ENCODE measurements at regions not wholly inside any gene's neighbourhood (a gene's known extent, or its start where the extent isn't known, plus 50 kb on each side); places are given as distances from the start of the nearest gene placed in this dataset.

- DNase-seq, result no peak
Observed at GRCh38 chr5:173785866-173786265, 102.3 kb upstream of the CPEB4 start.

DNA sequence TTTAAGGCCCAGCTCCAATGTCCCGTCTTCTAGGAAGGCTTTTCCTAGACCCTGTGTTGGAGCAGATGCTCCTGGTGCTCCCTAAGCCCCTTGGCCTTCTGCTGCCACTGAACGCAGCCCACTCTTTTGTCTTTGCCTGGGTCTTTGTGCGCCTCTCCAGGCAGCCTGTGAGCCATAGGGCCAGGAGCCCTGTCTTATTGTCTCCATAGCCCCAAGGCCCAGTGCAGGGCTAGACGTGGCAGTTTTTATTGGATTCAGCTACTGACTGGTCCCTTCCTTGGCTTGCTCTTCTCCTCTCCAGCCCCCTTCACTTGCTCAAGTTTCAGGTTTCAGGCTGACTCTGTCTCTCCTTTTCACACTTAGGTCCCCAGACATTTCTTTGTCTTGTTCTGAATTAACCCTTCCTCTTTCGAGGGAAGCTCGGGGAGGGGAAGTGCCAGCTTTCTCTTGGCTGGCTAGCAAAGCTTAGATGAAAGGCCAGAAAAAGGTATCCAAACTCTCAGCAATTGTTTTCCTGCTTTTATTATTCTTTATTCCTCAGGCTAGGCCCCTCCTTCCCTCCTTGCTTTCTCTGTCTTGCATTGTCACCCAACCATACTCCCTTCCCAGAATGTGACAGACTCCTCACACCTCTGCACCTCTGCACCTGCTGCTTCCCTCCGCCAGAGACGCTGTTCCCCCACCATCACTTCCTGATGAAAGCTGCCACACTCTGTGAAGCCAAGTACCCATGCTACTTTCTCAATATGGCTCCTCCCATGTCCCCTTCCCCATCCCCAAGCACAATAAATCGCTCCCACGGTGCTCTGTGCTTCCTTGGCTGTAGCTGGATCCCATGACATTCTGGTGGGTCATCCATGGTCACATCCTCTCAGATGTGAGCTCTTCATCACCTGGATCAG is 101.6 kb upstream of the CPEB4 start:
- no peak for DNase-seq

GRCh38 chr5:173789031-173789920 is 98.9 kb upstream of the CPEB4 start:
- DNase-seq, result no peak

DNA sequence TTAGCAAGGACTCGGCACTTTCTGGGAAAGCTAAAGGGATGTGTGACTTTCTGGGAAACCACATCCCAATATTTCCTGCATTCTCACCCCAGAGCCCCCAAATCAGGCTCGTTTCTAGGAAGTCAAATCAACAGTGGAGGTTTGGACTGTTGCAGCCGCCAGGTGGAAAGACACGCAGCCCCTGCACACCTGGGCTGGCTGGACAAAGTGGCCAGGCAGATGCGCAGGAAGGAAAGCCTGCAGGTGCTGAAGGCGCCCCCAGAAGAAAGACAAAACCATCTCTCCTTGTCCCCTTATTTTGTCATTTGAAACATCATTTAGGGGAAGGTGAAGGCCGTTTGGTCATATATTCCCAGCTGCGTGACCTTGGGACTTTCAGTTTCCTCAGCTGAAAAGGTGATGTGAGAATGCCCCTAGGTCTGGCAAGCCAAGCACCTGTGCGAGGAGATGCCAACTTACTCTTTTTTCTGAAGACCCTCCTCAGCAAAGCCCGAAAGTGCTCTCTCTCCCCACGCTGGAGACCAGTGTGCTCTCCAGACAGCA is 97.9 kb upstream of the CPEB4 start:
- no peak for DNase-seq

DNA sequence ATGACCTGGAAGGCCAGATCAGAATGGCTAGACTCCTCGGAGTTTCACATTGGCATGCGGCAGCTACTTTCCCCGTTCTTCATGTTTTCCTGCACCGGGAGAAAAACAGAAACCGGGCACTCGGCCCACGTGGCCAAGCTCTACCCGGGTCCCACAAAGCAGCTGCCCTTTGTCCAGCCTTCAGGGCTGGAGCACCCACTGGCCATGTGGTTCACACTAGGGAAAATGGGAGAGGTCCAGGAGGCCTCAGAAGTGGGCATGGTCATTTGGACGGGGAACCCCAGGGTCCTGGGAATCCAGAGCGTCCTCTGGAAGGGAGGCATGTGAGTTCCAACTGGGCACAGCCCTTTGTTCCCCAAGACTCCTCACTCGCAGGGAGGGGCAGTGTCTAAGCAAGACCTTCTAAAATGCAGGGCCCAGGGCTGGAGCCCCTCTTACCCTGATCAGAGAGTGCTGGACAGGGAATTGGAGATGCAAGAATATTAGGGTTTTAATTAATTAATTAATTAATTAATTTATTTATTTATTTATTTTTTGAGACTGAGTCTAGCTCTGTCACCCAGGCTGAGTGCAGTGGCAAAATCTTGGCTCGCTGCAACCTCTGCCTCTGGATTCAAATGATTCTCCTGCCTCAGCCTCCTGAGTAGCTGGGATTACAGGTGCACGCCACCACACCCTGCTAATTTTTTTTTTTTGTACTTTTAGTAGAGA is 97.2 kb upstream of the CPEB4 start:
- DNase-seq, result no peak

DNA sequence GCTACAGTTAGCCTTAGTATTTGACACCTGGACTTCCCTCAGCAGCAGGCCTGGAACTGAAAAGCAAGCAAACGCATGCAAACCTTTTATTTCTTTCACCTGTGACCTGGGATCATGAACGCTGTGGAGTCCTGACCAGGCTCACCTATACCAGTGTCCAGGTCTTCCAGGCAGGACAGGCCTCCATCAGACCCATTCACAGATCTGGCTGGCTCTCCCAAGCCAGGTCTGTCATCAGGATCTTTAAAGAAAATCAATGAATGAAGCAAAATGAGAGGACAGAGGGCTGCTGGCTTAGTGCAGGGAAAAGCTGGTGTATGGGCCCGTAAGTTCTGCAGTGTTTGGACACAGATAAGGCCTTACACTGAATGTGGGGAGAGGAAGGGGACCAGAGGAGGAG is 96.3 kb upstream of the CPEB4 start:
- DNase-seq, result no peak

DNA sequence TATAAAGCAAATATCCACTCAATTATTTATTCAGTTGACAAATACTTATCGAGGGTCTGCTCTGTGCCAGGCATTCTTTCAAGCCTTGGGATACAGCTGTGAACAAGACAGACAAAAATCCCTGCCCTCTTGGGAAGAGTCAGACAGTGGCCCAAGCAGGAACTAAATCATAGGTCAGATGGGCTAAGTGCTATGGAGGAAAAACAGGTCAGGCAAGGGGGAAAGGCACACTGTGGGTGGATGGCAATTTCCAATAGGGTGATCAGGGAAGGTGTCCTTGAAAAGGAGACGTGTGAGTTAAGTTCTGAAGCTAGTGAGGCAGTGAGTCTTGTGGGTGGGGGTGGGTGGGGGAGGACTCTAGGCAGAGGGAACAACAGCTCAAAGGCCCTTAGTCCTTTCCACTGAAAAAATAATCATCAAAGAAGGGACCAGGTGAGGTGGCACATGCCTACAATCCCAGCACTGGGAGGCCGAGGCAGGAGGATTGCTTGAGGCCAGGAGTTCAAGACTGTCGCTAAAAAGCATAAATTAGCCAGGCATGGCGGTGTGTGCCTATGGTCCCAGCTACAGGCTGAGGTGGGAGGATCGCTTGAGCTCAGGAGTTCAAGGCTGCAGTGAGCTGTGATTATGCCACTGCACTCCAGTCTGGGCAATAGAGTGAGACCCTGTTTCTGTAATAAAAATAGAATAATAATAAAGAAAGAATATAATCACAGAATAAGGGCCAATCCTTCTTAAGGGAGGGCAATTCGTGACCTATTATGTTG is 95.2 kb upstream of the CPEB4 start:
- DNase-seq, result no peak

- no peak for DNase-seq
Observed at GRCh38 chr5:173793648-173794548, 94.3 kb upstream of the CPEB4 start.

DNA sequence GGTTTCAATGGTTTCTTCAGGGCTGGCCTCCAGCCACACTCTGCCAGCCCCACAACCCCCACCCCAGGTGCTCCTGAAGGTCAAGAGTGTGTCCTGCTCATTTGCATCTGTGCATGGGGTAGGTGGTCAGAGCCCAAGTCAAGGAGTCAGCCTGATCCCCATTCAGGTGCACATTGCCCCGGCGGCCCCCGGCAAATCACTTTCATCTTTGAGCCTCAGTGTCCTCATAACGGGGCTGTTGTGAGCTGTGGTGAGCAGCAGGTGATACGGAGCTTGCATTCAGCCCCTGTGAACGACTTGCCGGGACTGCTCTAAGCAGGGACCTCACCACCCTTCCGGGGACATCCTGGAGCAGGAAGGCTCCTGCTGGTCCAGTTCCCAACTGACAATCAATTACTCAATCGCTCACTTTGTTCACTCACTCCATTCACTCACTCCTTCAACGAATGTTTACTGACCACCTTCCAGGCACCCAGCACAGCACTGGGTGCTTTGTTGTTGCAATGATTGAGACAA is 93.2 kb upstream of the CPEB4 start:
- no peak for DNase-seq

- no peak for DNase-seq
Observed at GRCh38 chr5:173795601-173796000, 92.5 kb upstream of the CPEB4 start.

DNA sequence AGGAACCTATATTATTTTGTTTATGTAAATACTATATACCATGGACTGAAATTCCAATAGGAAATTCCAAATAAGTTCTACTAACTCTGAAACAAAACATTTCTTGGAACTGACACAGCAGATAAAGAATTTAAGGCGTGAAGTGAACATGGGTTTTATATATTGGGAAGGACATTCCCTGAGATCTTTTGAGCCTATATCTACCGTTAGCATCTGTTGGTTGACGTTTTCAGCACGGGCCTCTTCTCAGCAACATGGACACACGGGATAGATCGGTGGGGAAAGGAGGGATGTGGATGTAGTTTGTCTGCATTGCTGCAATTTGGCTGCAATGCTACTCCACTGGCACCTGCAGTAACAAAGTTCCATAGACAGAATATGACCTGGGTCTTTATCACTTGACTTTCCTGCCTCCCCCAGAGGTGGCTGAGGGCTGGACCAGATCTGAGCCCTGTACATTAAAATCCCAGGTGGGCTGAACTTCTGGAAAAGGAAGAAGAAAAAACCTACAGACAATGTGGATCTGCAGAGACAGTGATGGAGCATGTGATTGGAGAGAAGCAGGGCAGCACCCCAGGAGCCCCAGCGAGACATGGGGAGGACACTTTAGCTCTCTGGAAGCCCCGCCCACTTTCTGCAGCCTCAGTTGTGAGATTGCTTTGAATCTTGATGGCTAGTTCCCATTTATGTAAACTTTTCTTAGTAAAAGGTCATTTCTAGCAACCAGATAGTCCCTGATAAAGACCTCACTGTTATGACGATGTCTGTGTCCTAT is 91.2 kb upstream of the CPEB4 start:
- DNase-seq, result no peak

GRCh38 chr5:173798127-173798810 is 89.9 kb upstream of the CPEB4 start:
- no peak for DNase-seq

GRCh38 chr5:173800340-173800739 is 87.8 kb upstream of the CPEB4 start:
- no peak for DNase-seq

DNA sequence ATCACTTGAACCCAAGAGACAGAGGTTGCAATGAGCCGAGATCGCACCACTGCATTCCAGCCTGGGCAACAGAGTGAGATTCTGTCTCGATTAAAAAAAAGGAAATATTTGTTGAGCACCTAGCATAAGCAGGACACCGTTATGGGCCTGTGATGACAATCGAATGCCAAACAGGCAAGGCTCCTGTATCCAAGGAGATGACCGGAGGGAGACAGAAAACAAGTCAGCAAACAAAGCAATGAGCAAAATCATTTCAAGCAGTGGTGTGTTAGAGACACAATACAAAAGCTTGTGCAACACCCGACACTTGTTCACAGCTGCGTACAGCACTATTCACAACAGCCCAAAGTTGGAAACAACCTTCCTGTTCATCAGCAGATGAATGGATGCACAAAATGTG is 87.1 kb upstream of the CPEB4 start:
- no peak for DNase-seq

GRCh38 chr5:173802670-173803165 is 85.4 kb upstream of the CPEB4 start:
- DNase-seq, result no peak

DNA sequence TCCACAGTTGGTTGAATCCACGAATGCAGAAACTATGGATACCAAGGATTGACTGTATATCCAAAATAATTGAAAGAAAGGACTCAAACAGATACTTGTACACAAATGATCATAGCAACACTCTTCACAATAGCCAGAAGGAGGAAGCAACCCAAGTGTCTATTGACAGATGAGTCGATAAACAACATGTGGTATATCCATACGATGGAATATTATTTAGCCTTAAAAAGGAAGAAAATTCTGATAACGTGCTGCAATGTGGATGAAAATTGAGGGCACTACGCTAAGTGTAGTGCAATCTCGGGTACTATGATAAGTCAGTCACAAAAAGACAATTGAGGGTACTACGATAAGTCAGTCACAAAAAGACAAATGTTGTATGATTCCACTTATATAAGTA is 83.6 kb upstream of the CPEB4 start:
- DNase-seq, result no peak

- DNase-seq, result no peak
Observed at GRCh38 chr5:173806270-173807035, 81.7 kb upstream of the CPEB4 start.

- no peak for DNase-seq
Observed at GRCh38 chr5:173807181-173807655, 80.9 kb upstream of the CPEB4 start.
